ENCODE measurements at regions not wholly inside any gene's neighbourhood (a gene's known extent, or its start where the extent isn't known, plus 50 kb on each side); places are given as distances from the start of the nearest gene placed in this dataset.
A peak's percentile ranks its signal among the peaks of the same experiment; 100 is the strongest.
"Not testable (repeated sequence)": the region's sequence is repeated elsewhere in the genome, so short reads cannot be mapped to it uniquely, and the experiment has no call there.

GRCh38 chr1:191813593-191813992 lies 344.7 kb upstream of the RGS18 start:
- DNase-seq (ENCODE audit: low read depth); in situ Hi-C loops (cut with HindIII; ENCODE audit: low pct_unique_long_range_greater_than_20kb, low sequenced_read_pairs): not testable (repeated sequence)

DNA sequence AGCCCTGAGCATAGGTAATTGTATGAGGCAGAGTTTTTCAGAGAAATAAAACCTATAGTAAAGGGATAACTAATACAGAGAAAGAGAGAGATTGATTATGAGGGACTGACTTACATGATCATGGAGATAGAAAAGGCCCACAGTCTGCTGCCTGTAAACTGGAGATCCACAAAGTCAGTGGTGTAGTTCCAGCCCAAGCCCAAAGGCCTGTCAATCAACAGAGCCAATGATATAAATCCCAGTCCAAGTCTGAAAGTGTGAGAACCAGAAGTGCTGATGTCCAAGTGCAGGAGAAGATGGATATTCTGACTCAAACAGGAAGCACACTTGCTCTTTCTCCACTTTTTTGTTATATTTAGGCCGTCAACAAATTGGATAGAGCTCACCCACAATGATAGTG lies 340.1 kb upstream of the RGS18 start:
- no peak for DNase-seq (ENCODE audit: low read depth)
- in situ Hi-C loops (cut with HindIII; ENCODE audit: low pct_unique_long_range_greater_than_20kb, low sequenced_read_pairs): no loop called here

GRCh38 chr1:191831572-191831971 lies 326.7 kb upstream of the RGS18 start:
- peak; percentile 11 for DNase-seq (ENCODE audit: low read depth)
- in situ Hi-C loops (cut with HindIII; ENCODE audit: low pct_unique_long_range_greater_than_20kb, low sequenced_read_pairs): no loop called here

- no peak for DNase-seq (ENCODE audit: low read depth)
- in situ Hi-C loops (cut with HindIII; ENCODE audit: low pct_unique_long_range_greater_than_20kb, low sequenced_read_pairs): no loop called here
These were observed 318.4 kb upstream of the RGS18 start for GRCh38 chr1:191839891-191840290.

- in situ Hi-C loops (cut with HindIII; ENCODE audit: low pct_unique_long_range_greater_than_20kb, low sequenced_read_pairs): no loop called here
- no peak for DNase-seq (ENCODE audit: low read depth)
These were observed 306.3 kb upstream of the RGS18 start for GRCh38 chr1:191851799-191852595.

DNA sequence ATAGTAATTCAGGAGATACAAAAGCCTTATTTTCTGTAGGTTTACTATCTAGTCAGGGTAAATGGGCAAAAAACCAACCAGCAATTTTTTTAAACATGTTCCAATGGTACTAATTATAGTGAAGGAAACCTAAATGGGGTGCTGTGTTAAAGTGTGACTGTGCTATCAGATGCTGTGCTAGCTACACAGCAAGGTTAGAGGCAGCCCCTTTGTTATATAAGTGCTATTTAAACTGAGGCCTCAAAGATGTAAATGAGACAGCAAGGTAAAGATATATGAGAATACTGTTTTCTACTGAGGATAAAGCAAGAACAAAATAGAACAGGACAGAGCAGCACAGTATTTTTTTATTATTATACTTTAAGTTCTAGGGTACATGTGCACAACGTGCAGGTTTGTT lies 305.4 kb upstream of the RGS18 start:
- no peak for DNase-seq (ENCODE audit: low read depth)
- in situ Hi-C loops (cut with HindIII; ENCODE audit: low pct_unique_long_range_greater_than_20kb, low sequenced_read_pairs): no loop called here

- in situ Hi-C loops (cut with HindIII; ENCODE audit: low pct_unique_long_range_greater_than_20kb, low sequenced_read_pairs): no loop called here
- no peak for DNase-seq (ENCODE audit: low read depth)
These were observed 300.7 kb upstream of the RGS18 start for GRCh38 chr1:191857600-191857999.

DNA sequence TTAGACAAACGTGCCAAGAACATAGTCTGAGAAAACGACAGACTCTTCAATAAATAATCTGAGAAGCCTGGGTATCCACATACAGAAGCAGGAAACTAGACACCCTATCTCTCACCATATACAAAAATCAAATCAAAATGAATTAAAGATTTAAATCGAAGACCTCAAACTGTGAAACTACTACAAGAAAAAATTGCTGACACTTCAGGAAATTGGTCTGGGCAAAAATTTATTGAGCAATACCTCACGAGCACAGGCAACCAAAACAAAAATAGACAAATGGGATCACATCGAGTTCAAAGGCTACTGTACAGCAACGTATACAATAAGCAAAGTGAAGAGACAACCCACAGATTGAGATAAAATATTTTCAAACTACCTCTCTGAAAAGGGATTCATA lies 292.8 kb upstream of the RGS18 start:
- DNase-seq (ENCODE audit: low read depth): no peak
- in situ Hi-C loops (cut with HindIII; ENCODE audit: low pct_unique_long_range_greater_than_20kb, low sequenced_read_pairs): no loop called here

DNA sequence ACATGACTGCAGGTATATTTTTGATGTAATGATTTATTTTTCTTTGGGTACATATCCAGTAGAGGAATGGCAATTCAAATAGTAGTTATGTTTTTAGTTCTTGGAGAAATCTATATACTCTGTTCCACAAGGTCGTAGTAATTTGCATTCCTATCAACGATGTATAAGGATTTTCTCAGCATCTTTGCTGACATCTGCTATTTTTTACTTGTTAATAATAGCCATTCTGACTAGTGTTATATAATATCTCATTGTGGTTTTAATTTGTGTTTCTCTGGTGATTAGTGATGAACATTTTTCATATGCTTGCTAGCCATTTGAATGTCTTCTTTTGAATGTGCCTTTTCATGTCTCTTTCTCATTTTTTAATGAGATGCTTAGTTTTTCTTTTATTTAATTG lies 292.1 kb upstream of the RGS18 start:
- in situ Hi-C loops (cut with HindIII; ENCODE audit: low pct_unique_long_range_greater_than_20kb, low sequenced_read_pairs): no loop called here
- no peak for DNase-seq (ENCODE audit: low read depth)

DNA sequence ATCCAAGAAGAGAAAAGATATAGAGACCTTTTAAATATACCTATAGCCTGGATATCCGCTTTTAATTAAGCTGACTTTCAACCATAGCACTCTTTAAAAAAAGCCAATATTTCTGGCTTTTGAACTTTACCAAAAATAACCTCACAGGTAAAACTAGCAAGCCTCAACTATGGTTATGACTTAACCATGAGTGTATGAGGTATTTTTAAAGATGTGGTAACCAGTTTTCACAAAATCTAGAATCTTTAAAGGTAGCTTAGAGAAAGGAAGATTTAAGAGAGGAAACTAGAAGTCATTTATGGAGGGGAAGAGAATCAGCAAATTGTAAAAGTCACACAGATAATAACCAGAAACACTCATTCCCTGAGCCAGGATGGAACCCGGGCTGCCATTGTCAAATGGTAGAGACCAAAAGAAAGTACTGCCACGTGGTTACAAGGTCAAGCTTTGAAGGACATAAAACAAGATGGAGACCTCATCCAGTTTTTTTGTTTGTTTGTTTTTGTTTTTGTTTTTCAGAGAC lies 288.4 kb upstream of the RGS18 start:
- no peak for DNase-seq (ENCODE audit: low read depth)
- in situ Hi-C loops (cut with HindIII; ENCODE audit: low pct_unique_long_range_greater_than_20kb, low sequenced_read_pairs): no loop called here

GRCh38 chr1:191870490-191870889 lies 287.8 kb upstream of the RGS18 start:
- DNase-seq (ENCODE audit: low read depth): no peak
- in situ Hi-C loops (cut with HindIII; ENCODE audit: low pct_unique_long_range_greater_than_20kb, low sequenced_read_pairs): no loop called here

DNA sequence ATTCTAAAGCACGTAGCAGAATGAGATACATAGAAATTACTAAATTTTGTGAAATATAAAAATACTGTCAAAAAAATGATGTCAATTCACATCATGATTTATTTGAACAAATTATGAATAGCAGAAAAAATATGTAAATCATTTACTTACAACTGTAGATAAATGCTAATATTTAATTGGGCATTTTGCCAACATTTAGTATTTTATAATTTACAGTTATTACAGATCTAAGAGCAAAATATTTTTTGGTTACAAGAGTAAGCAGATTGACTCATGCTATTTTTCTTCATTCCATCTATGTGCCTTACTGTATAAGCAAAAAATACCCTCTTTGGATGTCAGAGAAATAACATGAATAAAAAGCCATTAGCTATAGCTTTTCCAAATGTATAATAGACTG lies 282.3 kb upstream of the RGS18 start:
- in situ Hi-C loops (cut with HindIII; ENCODE audit: low pct_unique_long_range_greater_than_20kb, low sequenced_read_pairs): no loop called here
- DNase-seq (ENCODE audit: low read depth): no peak

DNA sequence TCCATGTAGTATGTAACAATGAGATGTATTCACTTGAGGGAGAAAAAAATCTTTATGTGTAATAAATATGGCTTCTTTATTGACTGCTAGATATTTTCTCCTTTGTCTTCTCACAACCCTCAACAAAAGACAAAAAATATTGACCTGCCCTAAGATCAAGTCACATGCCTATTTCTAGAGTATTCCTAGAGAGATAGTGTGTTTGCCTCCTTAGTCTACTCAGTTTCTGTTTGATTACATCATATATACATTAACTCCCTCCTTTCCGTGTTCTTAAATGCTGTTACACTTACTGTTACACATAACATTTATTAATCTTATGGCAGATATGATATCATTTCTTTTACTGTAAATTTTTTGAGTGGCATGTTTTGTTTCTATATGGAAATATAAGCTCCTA lies 281.6 kb upstream of the RGS18 start:
- in situ Hi-C loops (cut with HindIII; ENCODE audit: low pct_unique_long_range_greater_than_20kb, low sequenced_read_pairs): no loop called here

DNA sequence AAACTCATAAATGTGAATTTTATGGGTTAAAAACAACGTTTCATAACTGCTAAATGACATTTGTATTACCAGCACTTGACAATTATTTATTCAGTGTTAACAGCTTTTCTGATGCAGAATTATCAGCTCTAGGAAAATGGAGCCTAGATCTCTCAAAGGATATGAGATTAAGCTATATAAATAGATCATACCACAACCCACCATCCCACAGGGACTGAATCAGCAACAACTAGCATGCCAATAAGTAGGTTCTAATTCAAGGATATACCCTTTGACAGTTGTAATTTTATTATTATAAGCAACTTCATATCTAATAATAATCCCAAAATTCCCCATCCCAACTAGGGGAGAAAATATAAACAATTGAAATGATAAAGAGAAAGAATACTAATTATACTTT lies 275.4 kb upstream of the RGS18 start:
- no peak for DNase-seq (ENCODE audit: low read depth)
- in situ Hi-C loops (cut with HindIII; ENCODE audit: low pct_unique_long_range_greater_than_20kb, low sequenced_read_pairs): no loop called here

More for the DNA sequence above, 281.6 kb upstream of the RGS18 start:
- no peak for DNase-seq (ENCODE audit: low read depth)

DNA sequence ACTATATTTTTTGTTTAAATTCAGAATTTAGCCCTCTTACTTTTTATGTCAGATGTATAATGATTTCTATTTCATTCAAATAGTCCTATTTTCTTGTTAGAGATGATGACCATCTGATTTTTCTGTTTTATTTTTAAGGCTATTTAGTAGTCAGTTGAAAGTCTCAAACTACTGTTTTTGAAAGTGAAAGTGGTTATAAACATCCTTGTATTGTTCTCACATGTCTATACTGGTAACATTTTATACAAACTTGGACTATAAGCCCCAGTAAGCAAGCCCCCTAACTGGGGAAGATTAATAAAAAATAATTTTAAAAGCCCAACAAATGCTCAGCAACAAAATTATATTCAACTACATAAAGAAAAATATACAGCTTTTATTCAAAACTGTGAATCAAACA lies 271.3 kb upstream of the RGS18 start:
- DNase-seq (ENCODE audit: low read depth): no peak
- in situ Hi-C loops (cut with HindIII; ENCODE audit: low pct_unique_long_range_greater_than_20kb, low sequenced_read_pairs): no loop called here

DNA sequence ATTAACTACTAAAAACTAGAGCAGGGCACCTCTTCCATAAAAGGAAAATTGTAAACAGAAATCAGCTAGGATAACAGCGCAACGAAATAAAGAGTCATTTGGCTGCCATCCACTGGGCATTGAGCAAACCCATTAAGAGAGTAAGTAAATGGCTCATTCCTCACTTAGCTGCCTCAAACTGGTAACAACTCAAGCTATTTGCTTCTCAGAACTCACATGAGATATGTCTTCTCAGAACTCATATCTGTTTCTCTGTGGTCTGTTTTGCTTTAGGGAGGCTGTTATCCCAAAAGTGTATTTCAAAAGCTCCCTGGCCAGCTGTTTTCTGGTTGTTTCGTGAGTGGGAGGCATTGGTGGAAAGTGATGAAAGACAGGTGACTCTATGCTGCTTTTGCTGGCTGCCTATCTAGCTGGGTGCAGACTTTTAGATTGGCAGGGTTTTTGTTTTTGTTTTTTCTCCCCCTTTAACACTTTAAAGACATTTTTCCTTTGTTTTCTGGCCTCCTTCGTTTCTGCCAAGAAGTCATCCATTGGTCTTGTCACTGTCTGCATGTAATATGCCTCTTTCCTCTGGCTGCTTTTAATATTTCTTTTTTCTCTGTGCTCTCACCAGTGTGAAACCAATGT lies 269.2 kb upstream of the RGS18 start:
- DNase-seq (ENCODE audit: low read depth): no peak
- in situ Hi-C loops (cut with HindIII; ENCODE audit: low pct_unique_long_range_greater_than_20kb, low sequenced_read_pairs): no loop called here

DNA sequence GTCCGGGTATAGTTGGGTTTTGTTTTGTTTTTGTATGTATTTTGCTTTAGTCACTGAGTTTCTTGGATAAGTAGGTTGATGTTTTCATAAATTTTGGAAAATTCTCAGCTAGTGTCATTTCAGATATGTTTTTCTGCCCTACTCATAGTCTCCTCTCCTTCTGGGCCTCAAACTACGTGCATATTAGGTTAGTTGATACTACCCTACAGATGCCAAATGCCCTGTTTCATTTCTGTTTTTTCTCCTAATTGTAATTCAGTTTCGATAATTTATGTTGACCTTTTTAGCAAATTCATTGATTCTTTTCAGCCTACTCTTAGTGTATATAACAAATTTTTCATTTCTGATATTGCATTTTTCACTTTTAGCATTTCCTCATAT lies 268.6 kb upstream of the RGS18 start:
- no peak for DNase-seq (ENCODE audit: low read depth)
- in situ Hi-C loops (cut with HindIII; ENCODE audit: low pct_unique_long_range_greater_than_20kb, low sequenced_read_pairs): no loop called here

- DNase-seq (ENCODE audit: low read depth): no peak
- in situ Hi-C loops (cut with HindIII; ENCODE audit: low pct_unique_long_range_greater_than_20kb, low sequenced_read_pairs): no loop called here
These were observed 267.7 kb upstream of the RGS18 start for GRCh38 chr1:191890433-191891088.

GRCh38 chr1:191892716-191893115 lies 265.5 kb upstream of the RGS18 start:
- in situ Hi-C loops (cut with HindIII; ENCODE audit: low pct_unique_long_range_greater_than_20kb, low sequenced_read_pairs): no loop called here
- no peak for DNase-seq (ENCODE audit: low read depth)
